WTC11 (cell line): ENCODE measurements at regions not wholly inside any gene's neighbourhood (a gene's known extent, or its start where the extent isn't known, plus 50 kb on each side); places are given as distances from the start of the nearest gene placed in this dataset.

Source experiments
- ATAC-seq: fragments of 200-7000 bp; cut with Tn5 transposase; 2 replicates; pipeline ENCODE4 v1.10.0; 2021; ENCODE audit warnings: mild to moderate bottlenecking, moderate library complexity
- CTCF ChIA-PET: fragments of 300-600 bp; sonication (Branson Sonifier 250); formaldehyde crosslinking; loops from one replicate; lab custom pipeline; 2021; ENCODE audit warnings: antibody characterized with exemption; lab: Charles Lee
- POLR2A ChIA-PET: fragments of 350-600 bp; sonication (Branson Sonifier 250); formaldehyde crosslinking; loops from one replicate; lab custom pipeline; 2021; ENCODE audit warnings: antibody characterized with exemption; lab: Charles Lee
- DNase-seq: peaks from one replicate; pipeline ENCODE4 v3.0.0; 2021; ENCODE audit warnings: low spot score
- H3K27ac Mint-ChIP-seq: 2 replicates; pipeline ENCODE4 v1.8.0; 2021; ENCODE audit warnings: mixed read lengths
- H3K27me3 Mint-ChIP-seq: 2 replicates; pipeline ENCODE4 v1.8.0; 2021; ENCODE audit warnings: low read depth, mild to moderate bottlenecking, moderate library complexity, mixed read lengths
- H3K36me3 Mint-ChIP-seq: 2 replicates; pipeline ENCODE4 v1.8.0; 2021; ENCODE audit warnings: mixed read lengths
- H3K4me1 Mint-ChIP-seq: 2 replicates; pipeline ENCODE4 v1.8.0; 2022; ENCODE audit warnings: mixed read lengths
- H3K4me3 Mint-ChIP-seq: 2 replicates; pipeline ENCODE4 v1.8.0; 2021; ENCODE audit warnings: mild to moderate bottlenecking, moderate library complexity, mixed read lengths
- H3K9me3 Mint-ChIP-seq: 2 replicates; pipeline ENCODE4 v1.8.0; 2021; ENCODE audit warnings: mixed read lengths
- AR ChIP-seq: fragments of 250-450 bp; sonication (Bioruptor Pico); IDR thresholded peaks from 2 replicates; pipeline ENCODE4 v1.9.0; 2021; ENCODE audit warnings: mild to moderate bottlenecking
- ATF2 ChIP-seq: sonication (generic); formaldehyde crosslinking; IDR thresholded peaks from 2 replicates; pipeline ENCODE4 v1.8.1; 2022; ENCODE audit warnings: low read depth, missing genetic modification reagents, borderline replicate concordance
- CBFB ChIP-seq: sonication (generic); formaldehyde crosslinking; IDR thresholded peaks from 2 replicates; pipeline ENCODE4 v1.8.1; 2022; ENCODE audit warnings: mild to moderate bottlenecking, low read depth, missing genetic modification reagents
- E2F4 ChIP-seq: sonication (generic); formaldehyde crosslinking; IDR thresholded peaks from 2 replicates; pipeline ENCODE4 v1.8.1; 2022; ENCODE audit warnings: low read depth, mild to moderate bottlenecking, moderate library complexity, missing genetic modification reagents, borderline replicate concordance
- ERG ChIP-seq: fragments of 250-450 bp; sonication (Bioruptor Pico); IDR thresholded peaks from 2 replicates; pipeline ENCODE4 v1.8.0; 2021; ENCODE audit warnings: mild to moderate bottlenecking
- FOXP4 ChIP-seq: sonication (generic); formaldehyde crosslinking; IDR thresholded peaks from 2 replicates; pipeline ENCODE4 v1.8.0; 2022; ENCODE audit warnings: mild to moderate bottlenecking, missing genetic modification reagents
- HMGXB4 ChIP-seq: sonication (generic); formaldehyde crosslinking; IDR thresholded peaks from 2 replicates; pipeline ENCODE4 v1.8.1; 2023; ENCODE audit warnings: mild to moderate bottlenecking, moderate library complexity, missing genetic modification reagents
- IRF1 ChIP-seq: sonication (generic); formaldehyde crosslinking; IDR thresholded peaks from 2 replicates; pipeline ENCODE4 v1.8.0; 2023; ENCODE audit warnings: missing genetic modification reagents
- NFYB ChIP-seq: sonication (generic); formaldehyde crosslinking; conservative IDR thresholded peaks from 2 replicates; pipeline ENCODE4 v1.8.0; 2022; ENCODE audit warnings: low read depth, missing genetic modification reagents
- NR1H2 ChIP-seq: sonication (generic); formaldehyde crosslinking; IDR thresholded peaks from 2 replicates; pipeline ENCODE4 v1.9.0; 2021; ENCODE audit warnings: mild to moderate bottlenecking, moderate library complexity, missing genetic modification reagents
- NR3C1 ChIP-seq: sonication (generic); formaldehyde crosslinking; conservative IDR thresholded peaks from 2 replicates; pipeline ENCODE4 v1.8.1; 2023; ENCODE audit warnings: low read depth, mild to moderate bottlenecking, missing genetic modification reagents
- OVOL2 ChIP-seq: fragments of 250-450 bp; sonication (Bioruptor Pico); IDR thresholded peaks from 2 replicates; pipeline ENCODE4 v1.9.0; 2021; ENCODE audit warnings: mild to moderate bottlenecking, borderline replicate concordance
- SOX15 ChIP-seq: fragments of 250-450 bp; sonication (Bioruptor Pico); IDR thresholded peaks from 2 replicates; pipeline ENCODE4 v1.9.0; 2021; ENCODE audit warnings: mild to moderate bottlenecking
- TEAD4 ChIP-seq: sonication (generic); formaldehyde crosslinking; IDR thresholded peaks from 2 replicates; pipeline ENCODE4 v1.8.0; 2022; ENCODE audit warnings: mild to moderate bottlenecking, missing genetic modification reagents
- ZMAT4 ChIP-seq: fragments of 250-450 bp; sonication (Bioruptor Pico); IDR thresholded peaks from 2 replicates; pipeline ENCODE4 v1.9.0; 2021; ENCODE audit warnings: mild to moderate bottlenecking
- ZNF425 ChIP-seq: fragments of 250-450 bp; sonication (Bioruptor Pico); conservative IDR thresholded peaks from 2 replicates; pipeline ENCODE4 v1.9.0; 2021; ENCODE audit warnings: mild to moderate bottlenecking

GRCh38 chr1:194196562-194196961 lies 1010.1 kb upstream of the B3GALT2 start:
- POLR2A ChIA-PET: no interaction called here
- Mint-ChIP-seq H3K4me3 (no peak overlapping the region), H3K9me3 (no peaks in the 10 kb centered on the region)
- CTCF ChIA-PET: no interaction called here
- DNase-seq: no peak
- TF ChIP-seq ZNF425 (CRISPR knock-in tag): no peak
- TF ChIP-seq, all 79 proteins: peak for 0
- H3K27ac Mint-ChIP-seq: no peak overlapping the region
- ATAC-seq: no peak
- H3K27me3 Mint-ChIP-seq: no peaks in the 10 kb centered on the region
- H3K4me1 Mint-ChIP-seq: no peaks in the 10 kb centered on the region
- no peaks in the 10 kb centered on the region for H3K36me3 Mint-ChIP-seq

- Mint-ChIP-seq H3K27me3 (no peaks in the 10 kb centered on the region), H3K36me3 (no peaks in the 10 kb centered on the region), H3K4me3 (no peak overlapping the region), H3K9me3 (no peaks in the 10 kb centered on the region), H3K27ac (no peak overlapping the region), H3K4me1 (no peaks in the 10 kb centered on the region)
- ChIA-PET POLR2A (no interaction called here), CTCF (no interaction called here)
- DNase-seq: no peak
- ATAC-seq: no peak
- no peak for TF ChIP-seq AR (CRISPR knock-in tag)
- no peak for TF ChIP-seq NR3C1 (CRISPR knock-in tag)
- no peak for TF ChIP-seq IRF1 (CRISPR knock-in tag)
- no peak for TF ChIP-seq SOX15
- no peak for TF ChIP-seq FOXP4 (CRISPR knock-in tag)
- no peak for TF ChIP-seq HMGXB4 (CRISPR knock-in tag)
- TF ChIP-seq ZMAT4 (CRISPR knock-in tag): no peak
- no peak for TF ChIP-seq ATF2 (CRISPR knock-in tag)
- TF ChIP-seq TEAD4: no peak
- TF ChIP-seq OVOL2 (CRISPR knock-in tag): no peak
- no peak for TF ChIP-seq ERG (CRISPR knock-in tag)
- no peak for TF ChIP-seq NFYB
- TF ChIP-seq E2F4: no peak
- TF ChIP-seq NR1H2 (CRISPR knock-in tag): no peak
- no peak for TF ChIP-seq CBFB (CRISPR knock-in tag)
Measured at GRCh38 chr1:194194724-194195123, 1008.3 kb upstream of the B3GALT2 start.
